HL-60 (cell line): ENCODE measurements at regions not wholly inside any gene's neighbourhood (a gene's known extent, or its start where the extent isn't known, plus 50 kb on each side); places are given as distances from the start of the nearest gene placed in this dataset.

ENCODE experiments used
- CTCF ChIP-seq: IDR thresholded peaks from one replicate; pipeline ENCODE4 v1.5.1; 2011; ENCODE audit warnings: low read length, control low read depth, inconsistent platforms; ENCODE audit not compliant: insufficient read depth
- GABPA ChIP-seq: IDR thresholded peaks from 2 replicates; pipeline ENCODE4 v1.6.1; 2012; ENCODE audit warnings: low read depth
- POLR2AphosphoS5 ChIP-seq: IDR thresholded peaks from 2 replicates; pipeline ENCODE4 v1.6.1; 2012; ENCODE audit warnings: low read depth
- REST ChIP-seq: IDR thresholded peaks from 2 replicates; pipeline ENCODE4 v1.6.1; 2012; ENCODE audit warnings: low read depth; ENCODE audit not compliant: insufficient replicate concordance
- SPI1 ChIP-seq: IDR thresholded peaks from 2 replicates; pipeline ENCODE4 v1.6.1; 2012; ENCODE audit warnings: low read depth, mild to moderate bottlenecking, borderline replicate concordance

- TF ChIP-seq CTCF (no peak), REST (no peak), POLR2AphosphoS5 (no peak), SPI1 (no peak), GABPA (no peak)
Observed at GRCh38 chr9:11779971-11780370, 913.2 kb upstream of the TYRP1 start.
